ENCODE measurements at regions not wholly inside any gene's neighbourhood (a gene's known extent, or its start where the extent isn't known, plus 50 kb on each side); places are given as distances from the start of the nearest gene placed in this dataset.

- no peak for TF ChIP-seq GATA2 (CRISPR knock-in tag; IDR thresholded peaks at IDR 0.05)
- TF ChIP-seq USF1 (IDR thresholded peaks at IDR 0.05; ENCODE audit: borderline replicate concordance, low read depth), result no peak
- TF ChIP-seq TAF1 (IDR thresholded peaks at IDR 0.05; ENCODE audit: borderline replicate concordance, low read depth, low read length), result no peak
- TF ChIP-seq FOSL2 (IDR thresholded peaks at IDR 0.05; ENCODE audit: borderline replicate concordance, low read depth), result no peak
- TF ChIP-seq SMC3 (IDR thresholded peaks at IDR 0.05; ENCODE audit: low read depth, low read length), result no peak
- no peak for TF ChIP-seq RCOR1 (IDR thresholded peaks at IDR 0.05; ENCODE audit: low read length)
- TF ChIP-seq, protein P1, sequence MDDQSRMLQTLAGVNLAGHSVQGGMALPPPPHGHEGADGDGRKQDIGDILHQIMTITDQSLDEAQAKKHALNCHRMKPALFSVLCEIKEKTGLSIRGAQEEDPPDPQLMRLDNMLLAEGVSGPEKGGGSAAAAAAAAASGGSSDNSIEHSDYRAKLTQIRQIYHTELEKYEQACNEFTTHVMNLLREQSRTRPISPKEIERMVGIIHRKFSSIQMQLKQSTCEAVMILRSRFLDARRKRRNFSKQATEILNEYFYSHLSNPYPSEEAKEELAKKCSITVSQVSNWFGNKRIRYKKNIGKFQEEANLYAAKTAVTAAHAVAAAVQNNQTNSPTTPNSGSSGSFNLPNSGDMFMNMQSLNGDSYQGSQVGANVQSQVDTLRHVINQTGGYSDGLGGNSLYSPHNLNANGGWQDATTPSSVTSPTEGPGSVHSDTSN (IDR thresholded peaks at IDR 0.05), result no peak
- TF ChIP-seq CTCF (IDR thresholded peaks at IDR 0.05), result no peak
- TF ChIP-seq TCF12 (IDR thresholded peaks at IDR 0.05), result no peak
- TF ChIP-seq, protein P2, sequence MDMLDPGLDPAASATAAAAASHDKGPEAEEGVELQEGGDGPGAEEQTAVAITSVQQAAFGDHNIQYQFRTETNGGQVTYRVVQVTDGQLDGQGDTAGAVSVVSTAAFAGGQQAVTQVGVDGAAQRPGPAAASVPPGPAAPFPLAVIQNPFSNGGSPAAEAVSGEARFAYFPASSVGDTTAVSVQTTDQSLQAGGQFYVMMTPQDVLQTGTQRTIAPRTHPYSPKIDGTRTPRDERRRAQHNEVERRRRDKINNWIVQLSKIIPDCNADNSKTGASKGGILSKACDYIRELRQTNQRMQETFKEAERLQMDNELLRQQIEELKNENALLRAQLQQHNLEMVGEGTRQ (IDR thresholded peaks at IDR 0.05; ENCODE audit: borderline replicate concordance, low read depth, low read length), result no peak
- TF ChIP-seq MXI1 (IDR thresholded peaks at IDR 0.05; ENCODE audit: low read depth, low read length), result no peak
- TF ChIP-seq EP300 (IDR thresholded peaks at IDR 0.05; ENCODE audit: borderline replicate concordance in 1 of 2, low read depth in 1 of 2, low read length in 1 of 2), result no peak
- no peak for TF ChIP-seq SIN3A (IDR thresholded peaks at IDR 0.05; ENCODE audit: borderline replicate concordance, low read depth, low read length)
- no peak for TF ChIP-seq REST (IDR thresholded peaks at IDR 0.05; ENCODE audit: low read depth, low read length)
- no peak for TF ChIP-seq MEF2A (IDR thresholded peaks at IDR 0.05; ENCODE audit: borderline replicate concordance, low read depth)
- TF ChIP-seq RAD21 (IDR thresholded peaks at IDR 0.05; ENCODE audit: low read length), result no peak
- no peak for TF ChIP-seq CHD2 (IDR thresholded peaks at IDR 0.05; ENCODE audit: low read length, partially characterized antibody)
- Histone ChIP-seq H3K9me2 (no peaks in the 10 kb centered on the region), H3K4me2 (no peak overlapping the region), H3K27me3 (ENCODE audit: insufficient read depth) (no peaks in the 10 kb centered on the region), H2AFZ (ENCODE audit: low read depth) (no peak overlapping the region), H3K4me1 (ENCODE audit: control insufficient read depth in 1 of 2, insufficient read depth in 2 of 2, low read depth in 1 of 2, low read length in 1 of 2) (no peaks in the 10 kb centered on the region), H3K9ac (no peak overlapping the region), H3F3A (replicated peaks; ENCODE audit: insufficient read depth) (no peaks in the 10 kb centered on the region), H3K79me2 (ENCODE audit: insufficient read depth) (no peaks in the 10 kb centered on the region), H3K4me3 (ENCODE audit: low read depth in 2 of 2, low read length in 1 of 2) (no peak overlapping the region), H4K20me1 (ENCODE audit: insufficient read depth) (no peaks in the 10 kb centered on the region), H3K36me3 (replicated peaks in 1 of 2; ENCODE audit: control insufficient read depth in 1 of 2, insufficient read depth in 2 of 2, low read length in 1 of 2) (no peaks in the 10 kb centered on the region), H3K9me3 (no peaks in the 10 kb centered on the region), H3K27ac (ENCODE audit: low read depth in 2 of 2, low read length in 1 of 2) (no peak overlapping the region)
- POLR2A ChIA-PET, result no interaction called here
- no peak for DNase-seq
- CTCF ChIA-PET, result interaction anchor here (1.2 kb wide), 1 partner anchor 185 kb away, joined by 3 read pairs; no protein-coding TSS in a partner anchor
- 12% methylated on average over 1 of the region's 1 CpG for WGBS (ENCODE audit: low lambda C conversion rate)
These were observed 301.1 kb upstream of the GOLIM4 start for GRCh38 chr3:168396861-168397260.

Data from SK-N-SH (cell line).